ENCODE measurements at regions not wholly inside any gene's neighbourhood (a gene's known extent, or its start where the extent isn't known, plus 50 kb on each side); places are given as distances from the start of the nearest gene placed in this dataset.

- H3K79me2 ChIP-seq (replicated peaks; ENCODE audit: insufficient read depth, low read length) = no peaks in the 10 kb centered on the region
- H3K9ac ChIP-seq (ENCODE audit: low read length) = no peak overlapping the region
- H4K20me1 ChIP-seq (ENCODE audit: insufficient read depth) = no peaks in the 10 kb centered on the region
- no peaks in the 10 kb centered on the region for H3K9me3 ChIP-seq (ENCODE audit: low read length)
- H3K4me3 ChIP-seq (ENCODE audit: low read length) = no peak overlapping the region
- H3K4me2 ChIP-seq (ENCODE audit: low read length) = no peak overlapping the region
- H3K27me3 ChIP-seq (ENCODE audit: insufficient read depth, low read depth, low read length) = no peaks in the 10 kb centered on the region
- peaks cover 2% of the 10 kb centered on the region for H3K9me2 ChIP-seq (ENCODE audit: insufficient read depth, low read length)
- TF ChIP-seq EZH2 (IDR thresholded peaks at IDR 0.05; ENCODE audit: borderline replicate concordance, insufficient read depth, low read length, poor library complexity, severe bottlenecking) = no peak
- TF ChIP-seq POLR2AphosphoS5 (IDR thresholded peaks at IDR 0.05) = peak; percentile 31
- no peaks in the 10 kb centered on the region for H3K36me3 ChIP-seq (ENCODE audit: insufficient read depth, low read length)
- no peak overlapping the region for H3K27ac ChIP-seq (ENCODE audit: low read length)
- no peak overlapping the region for H2AFZ ChIP-seq (ENCODE audit: low read depth, low read length)
- H3F3A ChIP-seq (ENCODE audit: insufficient read depth, low read length, poor library complexity, severe bottlenecking) = no peaks in the 10 kb centered on the region
Measured at GRCh38 chr21:24561291-24561690, 1046.0 kb downstream of the MRPL39 start.

- Histone ChIP-seq H2AFZ (ENCODE audit: low read depth, low read length) (no peak overlapping the region), H3F3A (ENCODE audit: insufficient read depth, low read length, poor library complexity, severe bottlenecking) (no peaks in the 10 kb centered on the region), H3K27ac (ENCODE audit: low read length) (no peak overlapping the region), H3K79me2 (replicated peaks; ENCODE audit: insufficient read depth, low read length) (no peaks in the 10 kb centered on the region), H3K9me2 (ENCODE audit: insufficient read depth, low read length) (no peaks in the 10 kb centered on the region), H3K9me3 (ENCODE audit: low read length) (no peaks in the 10 kb centered on the region), H3K4me2 (ENCODE audit: low read length) (no peak overlapping the region), H3K4me3 (ENCODE audit: low read length) (no peak overlapping the region), H3K27me3 (ENCODE audit: insufficient read depth, low read depth, low read length) (no peaks in the 10 kb centered on the region), H4K20me1 (ENCODE audit: insufficient read depth) (no peaks in the 10 kb centered on the region), H3K9ac (ENCODE audit: low read length) (no peak overlapping the region), H3K36me3 (ENCODE audit: insufficient read depth, low read length) (no peaks in the 10 kb centered on the region)
- no peak for TF ChIP-seq EP300 (conservative IDR thresholded peaks at IDR 0.05; ENCODE audit: poor library complexity, severe bottlenecking)
- TF ChIP-seq REST (IDR thresholded peaks at IDR 0.05; ENCODE audit: borderline replicate concordance) = no peak
- TF ChIP-seq RAD21 (conservative IDR thresholded peaks at IDR 0.05) = no peak
- TF ChIP-seq POLR2AphosphoS5 (IDR thresholded peaks at IDR 0.05) = no peak
Measured at GRCh38 chr21:24552491-24552890, 1054.8 kb downstream of the MRPL39 start.

GRCh38 chr21:24545807-24546361 lies 1061.4 kb downstream of the MRPL39 start:
- Histone ChIP-seq H4K20me1 (ENCODE audit: insufficient read depth) (no peaks in the 10 kb centered on the region), H3K27ac (ENCODE audit: low read length) (no peak overlapping the region), H3K4me2 (ENCODE audit: low read length) (no peak overlapping the region), H3K27me3 (ENCODE audit: insufficient read depth, low read depth, low read length) (no peaks in the 10 kb centered on the region), H2AFZ (ENCODE audit: low read depth, low read length) (no peak overlapping the region), H3K36me3 (ENCODE audit: insufficient read depth, low read length) (no peaks in the 10 kb centered on the region), H3K9me2 (ENCODE audit: insufficient read depth, low read length) (no peaks in the 10 kb centered on the region), H3K9ac (ENCODE audit: low read length) (no peak overlapping the region), H3F3A (ENCODE audit: insufficient read depth, low read length, poor library complexity, severe bottlenecking) (no peaks in the 10 kb centered on the region), H3K9me3 (ENCODE audit: low read length) (no peaks in the 10 kb centered on the region), H3K4me3 (ENCODE audit: low read length) (no peak overlapping the region), H3K79me2 (replicated peaks; ENCODE audit: insufficient read depth, low read length) (no peaks in the 10 kb centered on the region)
- TF ChIP-seq CTCF (IDR thresholded peaks at IDR 0.05; ENCODE audit: poor library complexity, severe bottlenecking) (no peak), EP300 (conservative IDR thresholded peaks at IDR 0.05; ENCODE audit: poor library complexity, severe bottlenecking) (no peak), SMC3 (conservative IDR thresholded peaks at IDR 0.05; ENCODE audit: poor library complexity) (no peak), REST (IDR thresholded peaks at IDR 0.05; ENCODE audit: borderline replicate concordance) (no peak), TAF1 (IDR thresholded peaks at IDR 0.05; ENCODE audit: low read depth) (no peak), RAD21 (conservative IDR thresholded peaks at IDR 0.05) (no peak), MXI1 (conservative IDR thresholded peaks at IDR 0.05; ENCODE audit: poor library complexity, severe bottlenecking) (no peak), POLR2AphosphoS5 (IDR thresholded peaks at IDR 0.05) (no peak), EZH2 (IDR thresholded peaks at IDR 0.05; ENCODE audit: borderline replicate concordance, insufficient read depth, low read length, poor library complexity, severe bottlenecking) (no peak)

Data from neural cell (in vitro differentiated cells).